Breast epithelium (tissue), 4 donors: ENCODE measurements at regions not wholly inside any gene's neighbourhood (a gene's known extent, or its start where the extent isn't known, plus 50 kb on each side); places are given as distances from the start of the nearest gene placed in this dataset.

Experiments used
- DNase-seq, 2 donors: peaks; one replicate each; pipeline ENCODE4 v3.0.0-alpha.2; 2019; ENCODE audit warnings: low spot score in 2 of 2
- H3K27ac ChIP-seq, 2 donors: fragments of 200-600 bp; sonication (generic) in 1 of 2; one replicate each; pipeline ENCODE4 v1.5.1; 2016 to 2019; ENCODE audit warnings: mild to moderate bottlenecking in 1 of 2
- H3K27me3 ChIP-seq, 2 donors: fragments of 200-600 bp; sonication (generic) in 1 of 2; one replicate each; pipeline versions ENCODE4 v1.5.1 to v1.6.0; 2017 to 2019; ENCODE audit warnings: control low read depth in 1 of 2, mild to moderate bottlenecking in 1 of 2
- H3K36me3 ChIP-seq: fragments of 200-600 bp; one replicate; pipeline ENCODE4 v1.5.1; 2019
- H3K4me1 ChIP-seq, 2 donors: fragments of 200-600 bp; sonication (generic); one replicate each; pipeline ENCODE4 v1.5.1; 2016 to 2019; ENCODE audit warnings: control low read depth in 1 of 2
- H3K4me3 ChIP-seq, 3 donors: fragments of 200-600 bp; sonication (generic); 1 replicate in 2 of 3; 2 replicates in 1 of 3; pipeline ENCODE4 v1.5.1; 2016 to 2019; ENCODE audit warnings: mild to moderate bottlenecking in 3 of 3, moderate library complexity in 2 of 3
- H3K9me3 ChIP-seq, 2 donors: fragments of 200-600 bp; sonication (generic) in 1 of 2; one replicate each; pipeline ENCODE4 v1.5.1; 2016 to 2019; ENCODE audit warnings: control low read depth in 1 of 2
- CTCF ChIP-seq, 3 donors: fragments of 450-650 bp; IDR thresholded peaks; one replicate each; pipeline ENCODE4 v1.5.1; 2016 to 2017; ENCODE audit warnings: antibody characterized with exemption in 3 of 3, mild to moderate bottlenecking in 3 of 3, moderate library complexity in 3 of 3
- POLR2A ChIP-seq: fragments of 450-650 bp; IDR thresholded peaks from one replicate; pipeline ENCODE4 v1.6.1; 2016; ENCODE audit warnings: antibody characterized with exemption, mild to moderate bottlenecking, moderate library complexity
- POLR2AphosphoS5 ChIP-seq, 3 donors: sonication (generic); formaldehyde crosslinking; IDR thresholded peaks; one replicate each; pipeline ENCODE4 v1.6.1; 2017; ENCODE audit warnings: antibody characterized with exemption in 3 of 3
- intact Hi-C: fragments of 100-400 bp; cut with DNase I; formaldehyde crosslinking; loops from one replicate; pipeline ENCODE4 v1.15.1; 2023; ENCODE audit warnings: low total_unique reads

- H3K36me3 ChIP-seq: no peaks in the 10 kb centered on the region
- no peaks in the 10 kb centered on the region for H3K4me1 ChIP-seq
- TF ChIP-seq POLR2A: no peak
- no peak for TF ChIP-seq POLR2AphosphoS5 (IDR thresholded peaks at IDR 0.05)
- no peak for TF ChIP-seq CTCF (IDR thresholded peaks at IDR 0.05)
- peaks cover 0 to 7% of the 10 kb centered on the region in 2 donors for H3K27me3 ChIP-seq
- no peaks in the 10 kb centered on the region for H3K9me3 ChIP-seq
- no peak overlapping the region for H3K4me3 ChIP-seq
- DNase-seq: no peak
- intact Hi-C loops: no loop called here
- H3K27ac ChIP-seq: no peak overlapping the region
Measured at GRCh38 chr2:70397186-70397585, 95.3 kb upstream of the FAM136A start.

GRCh38 chr2:70396612-70397011 lies 94.7 kb upstream of the FAM136A start:
- no peak for DNase-seq
- no peak for TF ChIP-seq CTCF (IDR thresholded peaks at IDR 0.05)
- TF ChIP-seq POLR2A: no peak
- no peak for TF ChIP-seq POLR2AphosphoS5 (IDR thresholded peaks at IDR 0.05)
- H3K36me3 ChIP-seq: no peaks in the 10 kb centered on the region
- no peaks in the 10 kb centered on the region for H3K4me1 ChIP-seq
- no peaks in the 10 kb centered on the region for H3K9me3 ChIP-seq
- H3K27me3 ChIP-seq: peaks cover 0 to 7% of the 10 kb centered on the region in 2 donors
- no peak overlapping the region for H3K27ac ChIP-seq
- intact Hi-C loops: no loop called here
- no peak overlapping the region for H3K4me3 ChIP-seq

- intact Hi-C loops: no loop called here
- no peak for DNase-seq
- no peaks in the 10 kb centered on the region for H3K36me3 ChIP-seq
- no peaks in the 10 kb centered on the region for H3K9me3 ChIP-seq
- TF ChIP-seq CTCF (IDR thresholded peaks at IDR 0.05) (no peak), POLR2A (no peak), POLR2AphosphoS5 (IDR thresholded peaks at IDR 0.05) (no peak)
- H3K27me3 ChIP-seq: peaks cover 0 to 7% of the 10 kb centered on the region in 2 donors
- no peak overlapping the region for H3K27ac ChIP-seq
- no peaks in the 10 kb centered on the region for H3K4me1 ChIP-seq
- no peak overlapping the region for H3K4me3 ChIP-seq
Measured at GRCh38 chr2:70393881-70394280, 92.0 kb upstream of the FAM136A start.

- H3K4me1 ChIP-seq: no peaks in the 10 kb centered on the region
- H3K4me3 ChIP-seq: no peak overlapping the region
- TF ChIP-seq POLR2A: no peak
- TF ChIP-seq CTCF (IDR thresholded peaks at IDR 0.05): no peak
- no peak for TF ChIP-seq POLR2AphosphoS5 (IDR thresholded peaks at IDR 0.05)
- H3K36me3 ChIP-seq: no peaks in the 10 kb centered on the region
- intact Hi-C loops: no loop called here
- no peak overlapping the region for H3K27ac ChIP-seq
- H3K27me3 ChIP-seq: peaks cover 0 to 7% of the 10 kb centered on the region in 2 donors
- DNase-seq: no peak
- H3K9me3 ChIP-seq: no peaks in the 10 kb centered on the region
Measured at GRCh38 chr2:70391988-70392387, 90.1 kb upstream of the FAM136A start.

- Histone ChIP-seq H3K9me3 (no peaks in the 10 kb centered on the region), H3K27ac (no peak overlapping the region), H3K27me3 (peaks cover 0 to 7% of the 10 kb centered on the region in 2 donors), H3K4me1 (no peaks in the 10 kb centered on the region), H3K36me3 (no peaks in the 10 kb centered on the region), H3K4me3 (no peak overlapping the region)
- DNase-seq: no peak
- TF ChIP-seq POLR2A: no peak
- intact Hi-C loops: no loop called here
Measured at GRCh38 chr2:70391259-70391658, 89.4 kb upstream of the FAM136A start.

- intact Hi-C loops: no loop called here
- Histone ChIP-seq H3K36me3 (no peaks in the 10 kb centered on the region), H3K4me3 (no peak overlapping the region), H3K4me1 (no peaks in the 10 kb centered on the region), H3K27me3 (no peaks in the 10 kb centered on the region), H3K9me3 (no peaks in the 10 kb centered on the region), H3K27ac (no peak overlapping the region)
- TF ChIP-seq POLR2A (no peak), CTCF (IDR thresholded peaks at IDR 0.05) (no peak)
- DNase-seq: no peak
Measured at GRCh38 chr2:70388813-70389212, 86.9 kb upstream of the FAM136A start.
